Panc1 (cell line): ENCODE measurements at regions not wholly inside any gene's neighbourhood (a gene's known extent, or its start where the extent isn't known, plus 50 kb on each side); places are given as distances from the start of the nearest gene placed in this dataset.

Experiments
- ATAC-seq: fragments of 200-7000 bp; cut with Tn5 transposase; 2 replicates; pipeline ENCODE4 v1.9.1; 2020; ENCODE audit warnings: mild to moderate bottlenecking, moderate library complexity
- BruUV-seq: library from RNA; stranded (reverse); fragments of 400-500 nt; replicated peaks from 2 replicates; lab custom pipeline; 2021; lab: Mats Ljungman, UMichigan
- CTCF ChIA-PET: fragments of 300-600 bp; sonication (Branson Sonifier 250); formaldehyde crosslinking; loops from one replicate; lab custom pipeline; 2022; ENCODE audit warnings: antibody characterized with exemption; lab: Charles Lee
- POLR2A ChIA-PET: fragments of 300-600 bp; sonication (Branson Sonifier 250); formaldehyde crosslinking; loops from one replicate; lab custom pipeline; 2022; ENCODE audit warnings: antibody characterized with exemption; lab: Charles Lee
- DNase-seq: peaks from one replicate; pipeline ENCODE4 v3.0.0-alpha.2; 2010; ENCODE audit warnings: low read depth, low spot score
- H3K27ac ChIP-seq: 2 replicates; pipeline ENCODE4 v1.5.1; 2011; ENCODE audit warnings: mild to moderate bottlenecking, low read length, inconsistent platforms
- H3K27me3 ChIP-seq: fragments of 200-500 bp; sonication (Bioruptor generic); 2 replicates; pipeline ENCODE4 v1.6.0; 2014; ENCODE audit warnings: low read length, inconsistent platforms; ENCODE audit not compliant: control insufficient read depth, insufficient read depth
- H3K36me3 ChIP-seq: fragments of 200-500 bp; sonication (Bioruptor generic); 2 replicates; pipeline ENCODE4 v1.5.1; 2014; ENCODE audit warnings: inconsistent platforms, mild to moderate bottlenecking, low read length, moderate library complexity; ENCODE audit not compliant: control insufficient read depth, insufficient read depth
- H3K4me1 ChIP-seq: 2 replicates; pipeline ENCODE4 v1.5.1; 2011; ENCODE audit warnings: inconsistent platforms, mild to moderate bottlenecking, low read length, moderate library complexity; ENCODE audit not compliant: control insufficient read depth, insufficient read depth
- H3K4me3 ChIP-seq, 2 experiments: 2 replicates each; pipeline ENCODE4 v1.5.1; 2011 to 2012; ENCODE audit warnings: low read depth in 2 of 2, low read length in 2 of 2, mild to moderate bottlenecking in 2 of 2, inconsistent platforms in 1 of 2, moderate library complexity in 1 of 2
- H3K9me3 ChIP-seq: fragments of 200-500 bp; sonication (Bioruptor generic); 2 replicates; pipeline ENCODE4 v1.5.1; 2014; ENCODE audit warnings: low read depth, mild to moderate bottlenecking, inconsistent platforms, low read length, moderate library complexity; ENCODE audit not compliant: control insufficient read depth, insufficient read depth
- CTCF ChIP-seq: fragments of 450-650 bp; IDR thresholded peaks from 2 replicates; pipeline ENCODE4 v1.5.1; 2017; ENCODE audit warnings: mild to moderate bottlenecking
- POLR2AphosphoS5 ChIP-seq: IDR thresholded peaks from 2 replicates; pipeline ENCODE4 v1.6.1; 2012; ENCODE audit warnings: mild to moderate bottlenecking, low read depth, low read length, moderate library complexity
- SIN3A ChIP-seq: IDR thresholded peaks from 2 replicates; pipeline ENCODE4 v1.6.1; 2012; ENCODE audit warnings: low read depth, mild to moderate bottlenecking, low read length, moderate library complexity, borderline replicate concordance; ENCODE audit not compliant: insufficient read depth
- TCF7L2 ChIP-seq: IDR thresholded peaks from 2 replicates; pipeline ENCODE4 v1.6.1; 2011; ENCODE audit warnings: mild to moderate bottlenecking, low read depth, low read length, inconsistent platforms
- in situ Hi-C: cut with HindIII; loops from 2 replicates; pipeline ENCODE4 v1.10.0; 2016; ENCODE audit warnings: low sequenced_read_pairs, low pct_unique_long_range_greater_than_20kb
- intact Hi-C: fragments of 100-400 bp; cut with micrococcal nuclease; formaldehyde crosslinking; loops from one replicate; pipeline ENCODE4 v1.10.0; 2022; ENCODE audit not compliant: unreplicated experiment
- TF ChIP-seq, protein P1 (sequence below), 2 experiments: IDR thresholded peaks; 2 replicates each; pipeline ENCODE4 v1.6.1; 2011 to 2012; ENCODE audit warnings: low read depth in 2 of 2, control low read depth in 1 of 2, low read length in 1 of 2, mild to moderate bottlenecking in 1 of 2, moderate library complexity in 1 of 2; ENCODE audit not compliant: insufficient read depth in 1 of 2

DNA sequence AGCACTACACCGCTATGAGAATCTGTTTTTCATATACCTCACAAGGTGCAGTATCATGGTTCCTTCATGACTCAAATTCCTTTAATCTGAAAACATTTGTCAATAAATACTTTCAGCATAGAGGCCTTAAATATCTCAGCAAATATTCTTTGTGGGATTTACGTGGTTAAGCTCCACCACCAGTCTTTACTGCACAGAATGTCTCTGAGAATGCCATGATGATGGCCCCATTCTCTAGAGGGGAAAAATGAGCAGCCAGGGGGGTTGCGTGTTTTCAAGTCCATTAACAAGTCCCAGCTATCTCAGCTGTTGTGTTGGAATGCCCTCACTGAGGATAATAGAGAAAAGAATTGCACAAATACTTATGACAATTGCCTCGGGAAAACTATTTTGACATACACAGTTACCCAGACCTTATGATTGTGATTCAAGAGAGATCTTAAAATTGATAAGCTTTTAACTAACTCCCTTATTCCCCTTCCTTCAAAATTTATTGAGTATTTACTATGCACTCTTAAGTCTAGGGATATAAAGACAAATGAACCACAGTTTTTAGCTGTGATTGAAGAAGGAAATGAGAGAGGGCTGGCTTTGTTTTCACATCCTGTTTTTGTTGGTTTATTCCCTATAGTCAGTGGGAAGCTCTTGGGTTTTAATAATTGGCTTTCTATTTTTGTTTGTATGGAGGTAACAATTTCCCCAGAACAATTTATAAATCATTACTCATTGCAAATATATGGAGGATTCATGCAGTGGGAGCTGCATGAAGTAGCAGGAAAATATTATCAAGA lies 176.5 kb upstream of the VWC2 start:
- no TSS peak for BruUV-seq
- Histone ChIP-seq H3K36me3 (no peaks in the 10 kb centered on the region; the same call in 1 of the 2 replicates), H3K27ac (no peak overlapping the region), H3K4me3 (no peak overlapping the region), H3K4me1 (no peaks in the 10 kb centered on the region), H3K9me3 (0 out of 2 replicates have a peak, but pooled peaks cover 4% of the 10 kb centered on the region), H3K27me3 (no peaks in the 10 kb centered on the region)
- DNase-seq (no peak), ATAC-seq (no peak)
- in situ Hi-C loops = no loop called here
- TF ChIP-seq, protein P1, sequence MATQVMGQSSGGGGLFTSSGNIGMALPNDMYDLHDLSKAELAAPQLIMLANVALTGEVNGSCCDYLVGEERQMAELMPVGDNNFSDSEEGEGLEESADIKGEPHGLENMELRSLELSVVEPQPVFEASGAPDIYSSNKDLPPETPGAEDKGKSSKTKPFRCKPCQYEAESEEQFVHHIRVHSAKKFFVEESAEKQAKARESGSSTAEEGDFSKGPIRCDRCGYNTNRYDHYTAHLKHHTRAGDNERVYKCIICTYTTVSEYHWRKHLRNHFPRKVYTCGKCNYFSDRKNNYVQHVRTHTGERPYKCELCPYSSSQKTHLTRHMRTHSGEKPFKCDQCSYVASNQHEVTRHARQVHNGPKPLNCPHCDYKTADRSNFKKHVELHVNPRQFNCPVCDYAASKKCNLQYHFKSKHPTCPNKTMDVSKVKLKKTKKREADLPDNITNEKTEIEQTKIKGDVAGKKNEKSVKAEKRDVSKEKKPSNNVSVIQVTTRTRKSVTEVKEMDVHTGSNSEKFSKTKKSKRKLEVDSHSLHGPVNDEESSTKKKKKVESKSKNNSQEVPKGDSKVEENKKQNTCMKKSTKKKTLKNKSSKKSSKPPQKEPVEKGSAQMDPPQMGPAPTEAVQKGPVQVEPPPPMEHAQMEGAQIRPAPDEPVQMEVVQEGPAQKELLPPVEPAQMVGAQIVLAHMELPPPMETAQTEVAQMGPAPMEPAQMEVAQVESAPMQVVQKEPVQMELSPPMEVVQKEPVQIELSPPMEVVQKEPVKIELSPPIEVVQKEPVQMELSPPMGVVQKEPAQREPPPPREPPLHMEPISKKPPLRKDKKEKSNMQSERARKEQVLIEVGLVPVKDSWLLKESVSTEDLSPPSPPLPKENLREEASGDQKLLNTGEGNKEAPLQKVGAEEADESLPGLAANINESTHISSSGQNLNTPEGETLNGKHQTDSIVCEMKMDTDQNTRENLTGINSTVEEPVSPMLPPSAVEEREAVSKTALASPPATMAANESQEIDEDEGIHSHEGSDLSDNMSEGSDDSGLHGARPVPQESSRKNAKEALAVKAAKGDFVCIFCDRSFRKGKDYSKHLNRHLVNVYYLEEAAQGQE (IDR thresholded peaks at IDR 0.05; ENCODE audit: insufficient read depth in 1 of 2, low read depth in 2 of 2, low read length in 1 of 2) = no peak
- no peak for TF ChIP-seq CTCF
- no peak for TF ChIP-seq TCF7L2
- no peak for TF ChIP-seq SIN3A
- no peak for TF ChIP-seq POLR2AphosphoS5
- CTCF ChIA-PET = no interaction called here
- POLR2A ChIA-PET = no interaction called here
- intact Hi-C loops = no loop called here

GRCh38 chr7:49597805-49598204 lies 175.6 kb upstream of the VWC2 start:
- Histone ChIP-seq H3K27ac (no peak overlapping the region), H3K27me3 (no peaks in the 10 kb centered on the region), H3K4me1 (no peaks in the 10 kb centered on the region), H3K4me3 (no peak overlapping the region), H3K36me3 (no peaks in the 10 kb centered on the region), H3K9me3 (0 out of 2 replicates have a peak, but pooled peaks cover 4% of the 10 kb centered on the region)
- no peak for ATAC-seq
- POLR2A ChIA-PET = no interaction called here
- intact Hi-C loops = no loop called here
- CTCF ChIA-PET = no interaction called here
- in situ Hi-C loops = no loop called here
- DNase-seq = no peak
- BruUV-seq = no TSS peak
- TF ChIP-seq POLR2AphosphoS5 (no peak), CTCF (no peak), TCF7L2 (no peak), SIN3A (no peak)
- TF ChIP-seq, protein P1 (IDR thresholded peaks at IDR 0.05; ENCODE audit: insufficient read depth in 1 of 2, low read depth in 2 of 2, low read length in 1 of 2) = no peak
